Natural killer cell (primary cell): ENCODE measurements at regions not wholly inside any gene's neighbourhood (a gene's known extent, or its start where the extent isn't known, plus 50 kb on each side); places are given as distances from the start of the nearest gene placed in this dataset.

Experiments
- ATAC-seq, 3 donors: fragments of 150-1000 bp in 2 of 3; fragments of 200-7000 bp in 1 of 3; cut with Tn5 transposase; 1 replicate in 1 of 3; 2 replicates in 2 of 3; pipeline ENCODE4 v1.10.0; 2021; ENCODE audit warnings: mild to moderate bottlenecking in 2 of 3, moderate library complexity in 2 of 3
- DNase-seq, 2 donors: peaks; one replicate each; pipeline versions ENCODE4 v3.0.0 to v3.0.0-alpha.2; 2013 to 2021; ENCODE audit warnings: mixed read lengths in 1 of 2
- H3K27ac ChIP-seq: one replicate; pipeline ENCODE4 v1.5.1; 2013; ENCODE audit warnings: mild to moderate bottlenecking, low read length
- H3K27me3 ChIP-seq: one replicate; pipeline ENCODE4 v1.6.1; 2013; ENCODE audit warnings: low read length; ENCODE audit not compliant: control insufficient read depth, insufficient read depth
- H3K36me3 ChIP-seq: one replicate; pipeline ENCODE4 v1.6.1; 2013; ENCODE audit warnings: low read length; ENCODE audit not compliant: control insufficient read depth, insufficient read depth
- H3K4me1 ChIP-seq: one replicate; pipeline ENCODE4 v1.6.1; 2013; ENCODE audit warnings: low read length; ENCODE audit not compliant: control insufficient read depth, insufficient read depth
- H3K4me3 ChIP-seq: one replicate; pipeline ENCODE4 v1.5.1; 2013; ENCODE audit warnings: low read length
- H3K9me3 ChIP-seq: one replicate; pipeline ENCODE4 v1.6.1; 2013; ENCODE audit warnings: low read length; ENCODE audit not compliant: control insufficient read depth, insufficient read depth
- H3K27ac Mint-ChIP-seq, 2 donors: one replicate each; pipeline ENCODE4 v1.8.0; 2022; ENCODE audit warnings: mild to moderate bottlenecking in 2 of 2, mixed read lengths in 2 of 2, moderate library complexity in 1 of 2
- H3K27me3 Mint-ChIP-seq, 2 donors: one replicate each; pipeline ENCODE4 v1.8.0; 2022; ENCODE audit warnings: low read depth in 2 of 2, mixed read lengths in 2 of 2
- H3K36me3 Mint-ChIP-seq: one replicate; pipeline ENCODE4 v1.8.0; 2022; ENCODE audit warnings: mixed read lengths
- H3K4me1 Mint-ChIP-seq, 2 donors: one replicate each; pipeline ENCODE4 v1.8.0; 2022; ENCODE audit warnings: mixed read lengths in 2 of 2
- H3K4me3 Mint-ChIP-seq: one replicate; pipeline ENCODE4 v1.8.0; 2022; ENCODE audit warnings: mild to moderate bottlenecking, moderate library complexity, mixed read lengths
- H3K9me3 Mint-ChIP-seq, 2 donors: one replicate each; pipeline ENCODE4 v1.8.0; 2022; ENCODE audit warnings: mixed read lengths in 2 of 2
- CTCF ChIP-seq: fragments of 200-600 bp; IDR thresholded peaks from one replicate; pipeline ENCODE4 v1.8.0; 2022; ENCODE audit warnings: antibody characterized with exemption
- WGBS: methylation state at CpG from one replicate; pipeline ENCODE4 v1.1.7; 2013; ENCODE audit warnings: missing lambda C conversion rate; ENCODE audit not compliant: insufficient coverage; 5-methylcytosine and 5-hydroxymethylcytosine counted together
- intact Hi-C: fragments of 100-400 bp; cut with micrococcal nuclease; formaldehyde crosslinking; loops from one replicate; pipeline ENCODE4 v1.14.2; 2022

- no peak overlapping the region for H3K4me3 Mint-ChIP-seq
- H3K4me1 Mint-ChIP-seq: no peaks in the 10 kb centered on the region
- Histone ChIP-seq H3K27ac (no peak overlapping the region), H3K27me3 (no peaks in the 10 kb centered on the region), H3K4me3 (no peak overlapping the region), H3K4me1 (no peaks in the 10 kb centered on the region), H3K9me3 (no peaks in the 10 kb centered on the region), H3K36me3 (no peaks in the 10 kb centered on the region)
- no peaks in the 10 kb centered on the region for H3K27me3 Mint-ChIP-seq
- peaks cover 0 to 6% of the 10 kb centered on the region in 2 donors for H3K9me3 Mint-ChIP-seq
- intact Hi-C loops: loop anchor here (10.0 kb wide), 1 partner anchor 55 kb away; no protein-coding TSS in a partner anchor
- DNase-seq: no peak
- TF ChIP-seq CTCF: no peak
- no peak overlapping the region for H3K27ac Mint-ChIP-seq
- H3K36me3 Mint-ChIP-seq: no peaks in the 10 kb centered on the region
- 80% methylated on average over 8 of the region's 8 CpGs for WGBS
- no peak for ATAC-seq
Measured at GRCh38 chr9:107969727-107970126, 480.2 kb upstream of the KLF4 start.

DNA sequence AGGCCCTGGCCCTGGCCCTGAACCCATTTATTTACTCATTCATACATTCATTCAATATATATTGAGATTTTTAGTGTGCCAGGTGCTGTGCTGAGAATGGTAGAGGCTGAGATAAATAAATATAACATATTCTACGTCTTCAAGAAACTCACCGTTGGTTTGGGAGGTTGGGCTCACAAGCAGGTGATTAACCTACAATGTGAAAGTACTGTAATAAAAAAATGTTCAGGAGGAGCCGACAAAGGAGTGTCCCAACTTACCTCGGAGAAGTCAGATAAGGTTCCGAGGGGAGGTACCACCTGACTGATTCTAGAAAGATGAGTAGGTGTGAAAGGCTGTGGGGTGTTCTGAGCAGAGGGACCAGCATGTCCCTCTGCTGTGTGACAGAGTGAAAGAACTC, 479.6 kb upstream of the KLF4 start:
- Mint-ChIP-seq H3K27me3 (no peaks in the 10 kb centered on the region), H3K27ac (no peak overlapping the region), H3K4me3 (no peak overlapping the region), H3K9me3 (peaks cover 0 to 6% of the 10 kb centered on the region in 2 donors), H3K36me3 (no peaks in the 10 kb centered on the region), H3K4me1 (no peaks in the 10 kb centered on the region)
- no peak for TF ChIP-seq CTCF
- no peaks in the 10 kb centered on the region for H3K36me3 ChIP-seq
- no peak overlapping the region for H3K27ac ChIP-seq
- H3K4me1 ChIP-seq: no peaks in the 10 kb centered on the region
- WGBS: 98% methylated on average over 5 of the region's 5 CpGs
- DNase-seq: no peak
- no peaks in the 10 kb centered on the region for H3K9me3 ChIP-seq
- ATAC-seq: no peak
- intact Hi-C loops: no loop called here
- H3K27me3 ChIP-seq: no peaks in the 10 kb centered on the region
- H3K4me3 ChIP-seq: no peak overlapping the region

GRCh38 chr9:107963246-107963645, 473.7 kb upstream of the KLF4 start:
- no peaks in the 10 kb centered on the region for H3K4me1 ChIP-seq
- Mint-ChIP-seq H3K9me3 (peaks cover 3 to 9% of the 10 kb centered on the region in 2 donors), H3K4me1 (no peaks in the 10 kb centered on the region), H3K27ac (no peak overlapping the region), H3K27me3 (no peaks in the 10 kb centered on the region), H3K36me3 (no peaks in the 10 kb centered on the region), H3K4me3 (no peak overlapping the region)
- H3K9me3 ChIP-seq: no peaks in the 10 kb centered on the region
- H3K36me3 ChIP-seq: no peaks in the 10 kb centered on the region
- WGBS: 97% methylated on average over 1 of the region's 2 CpGs
- TF ChIP-seq CTCF: no peak
- no peak overlapping the region for H3K27ac ChIP-seq
- H3K27me3 ChIP-seq: no peaks in the 10 kb centered on the region
- intact Hi-C loops: no loop called here
- ATAC-seq (no peak), DNase-seq (no peak)
- H3K4me3 ChIP-seq: no peak overlapping the region

DNA sequence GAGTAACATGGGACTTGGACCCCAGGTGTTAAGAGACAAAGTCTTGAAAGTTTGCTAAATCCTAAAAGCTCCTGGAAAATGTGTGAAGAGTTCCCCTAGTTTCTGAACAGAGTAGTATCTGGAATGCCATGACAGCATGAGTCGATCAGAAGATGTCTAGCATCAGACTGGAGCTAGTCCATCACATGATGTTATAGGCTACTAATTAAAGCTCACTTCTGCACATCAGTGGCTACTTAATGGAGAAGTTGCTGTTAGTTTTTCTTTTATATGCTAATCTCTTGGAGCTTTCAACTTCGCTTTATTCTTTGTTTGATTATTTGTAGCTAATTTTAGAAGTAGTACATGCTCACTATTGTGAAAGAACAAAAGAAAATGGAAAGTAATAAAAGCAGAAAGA, 471.3 kb upstream of the KLF4 start:
- H3K36me3 Mint-ChIP-seq: no peaks in the 10 kb centered on the region
- H3K27ac Mint-ChIP-seq: no peak overlapping the region
- TF ChIP-seq CTCF: no peak
- no peaks in the 10 kb centered on the region for H3K36me3 ChIP-seq
- no peaks in the 10 kb centered on the region for H3K4me1 Mint-ChIP-seq
- intact Hi-C loops: no loop called here
- no peaks in the 10 kb centered on the region for H3K4me1 ChIP-seq
- no peak overlapping the region for H3K27ac ChIP-seq
- WGBS: 73% methylated on average over 2 of the region's 2 CpGs
- no peak overlapping the region for H3K4me3 ChIP-seq
- DNase-seq (no peak), ATAC-seq (no peak)
- H3K4me3 Mint-ChIP-seq: no peak overlapping the region
- H3K9me3 Mint-ChIP-seq: peaks cover 3 to 4% of the 10 kb centered on the region in 2 donors
- H3K27me3 Mint-ChIP-seq: no peaks in the 10 kb centered on the region
- H3K9me3 ChIP-seq: no peaks in the 10 kb centered on the region
- H3K27me3 ChIP-seq: no peaks in the 10 kb centered on the region
